Central memory CD8-positive, alpha-beta T cell (primary cell): ENCODE measurements at regions not wholly inside any gene's neighbourhood (a gene's known extent, or its start where the extent isn't known, plus 50 kb on each side); places are given as distances from the start of the nearest gene placed in this dataset.

Experiments used
- ATAC-seq: fragments of 150-1000 bp; cut with Tn5 transposase; replicated peaks from 2 replicates; pipeline ENCODE4 v1.10.0; 2022; ENCODE audit warnings: mild to moderate bottlenecking, moderate FRiP score, moderate number of reproducible peaks; ENCODE audit not compliant: poor library complexity, severe bottlenecking; ENCODE audit errors: extremely low read depth
- DNase-seq, 2 donors: peaks; one replicate each; pipeline ENCODE4 v3.0.0; 2021; ENCODE audit warnings: low spot score in 2 of 2
- H3K27ac Mint-ChIP-seq: one replicate; pipeline ENCODE4 v1.8.0; 2022; ENCODE audit warnings: low read depth, mild to moderate bottlenecking, moderate library complexity, mixed read lengths
- H3K27me3 Mint-ChIP-seq: one replicate; pipeline ENCODE4 v1.8.0; 2022; ENCODE audit warnings: mixed read lengths
- H3K36me3 Mint-ChIP-seq: one replicate; pipeline ENCODE4 v1.8.0; 2022; ENCODE audit warnings: mild to moderate bottlenecking, moderate library complexity, mixed read lengths; ENCODE audit not compliant: insufficient read depth
- H3K4me1 Mint-ChIP-seq: one replicate; pipeline ENCODE4 v1.8.0; 2022; ENCODE audit warnings: mixed read lengths
- H3K4me3 Mint-ChIP-seq: one replicate; pipeline ENCODE4 v1.8.0; 2022; ENCODE audit warnings: mild to moderate bottlenecking, moderate library complexity, mixed read lengths
- H3K9me3 Mint-ChIP-seq: one replicate; pipeline ENCODE4 v1.8.0; 2022; ENCODE audit warnings: mixed read lengths

DNA sequence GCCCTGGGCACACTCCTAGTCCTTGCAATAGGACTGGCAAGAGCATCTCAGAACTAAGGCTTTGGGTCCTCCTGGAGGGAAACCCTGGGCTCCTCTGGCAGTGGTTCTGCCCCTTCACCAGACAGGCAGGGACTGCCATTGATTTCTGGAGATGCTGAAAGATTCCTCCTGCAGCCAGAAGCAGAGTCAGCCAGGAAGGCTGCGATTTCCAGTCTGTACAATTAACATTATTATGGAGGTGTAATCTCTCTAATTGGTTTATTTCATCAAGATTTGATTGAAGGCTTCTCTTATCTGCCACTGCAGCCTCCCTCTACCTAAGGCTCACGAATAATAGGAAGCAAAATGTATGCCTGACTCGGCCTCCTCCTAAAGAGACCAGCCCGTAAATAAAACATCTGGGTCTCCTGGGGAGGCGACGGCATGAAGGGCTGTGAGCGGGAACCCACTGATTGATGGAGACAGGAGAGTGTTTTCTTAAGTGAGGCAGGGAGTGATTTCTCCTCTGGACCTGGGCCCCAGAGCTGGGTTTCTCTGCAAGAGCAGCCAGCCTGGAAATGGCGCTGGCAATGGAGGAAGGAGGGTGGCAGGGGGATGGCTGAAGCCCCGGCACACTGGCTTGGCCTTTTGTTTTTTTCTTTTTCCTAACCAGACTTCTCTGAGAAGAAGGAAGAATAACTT, 689.6 kb downstream of the DHX35 start:
- no peaks in the 10 kb centered on the region for H3K4me1 Mint-ChIP-seq
- peaks cover 11% of the 10 kb centered on the region for H3K27me3 Mint-ChIP-seq
- ATAC-seq: no peak
- no peaks in the 10 kb centered on the region for H3K36me3 Mint-ChIP-seq
- H3K9me3 Mint-ChIP-seq: peaks cover 16% of the 10 kb centered on the region
- no peak overlapping the region for H3K27ac Mint-ChIP-seq
- H3K4me3 Mint-ChIP-seq: no peak overlapping the region
- no peak for DNase-seq

DNA sequence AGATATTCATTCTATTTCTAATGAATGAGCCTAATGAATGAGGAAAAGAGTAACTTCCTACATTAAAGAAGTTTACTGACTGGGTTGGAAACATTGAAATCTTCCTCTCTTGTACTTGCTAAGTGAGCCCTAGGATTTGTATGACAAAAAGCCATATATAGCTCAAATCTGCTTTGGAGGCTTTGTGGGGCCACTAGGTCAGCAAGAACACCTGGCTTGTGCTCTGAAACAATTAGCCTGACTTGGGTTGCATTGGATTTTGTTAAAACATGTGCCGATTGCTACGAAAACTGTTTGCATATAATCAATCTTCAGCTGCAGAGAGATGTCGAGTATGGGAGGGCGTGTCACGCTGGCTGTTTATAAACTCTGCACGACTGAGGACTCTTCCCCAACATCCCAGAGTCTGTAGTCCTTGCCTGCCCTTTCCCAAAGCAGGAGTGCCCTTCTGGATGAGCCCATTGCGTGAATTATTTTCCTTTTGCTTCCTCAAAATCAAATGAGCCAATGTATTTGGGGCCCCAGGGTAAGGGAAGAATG, 684.8 kb downstream of the DHX35 start:
- Mint-ChIP-seq H3K4me3 (no peak overlapping the region), H3K4me1 (no peaks in the 10 kb centered on the region), H3K27ac (no peak overlapping the region), H3K9me3 (peaks cover 14% of the 10 kb centered on the region), H3K36me3 (no peaks in the 10 kb centered on the region), H3K27me3 (peaks cover 11% of the 10 kb centered on the region)
- DNase-seq (no peak), ATAC-seq (no peak)

GRCh38 chr20:39645131-39645530, 683.0 kb downstream of the DHX35 start:
- Mint-ChIP-seq H3K9me3 (peaks cover 10% of the 10 kb centered on the region), H3K4me3 (no peak overlapping the region)
- no peak for DNase-seq

GRCh38 chr20:39643292-39643691, 681.1 kb downstream of the DHX35 start:
- no peak for DNase-seq
- no peaks in the 10 kb centered on the region for H3K36me3 Mint-ChIP-seq
- ATAC-seq: no peak
- H3K4me3 Mint-ChIP-seq: no peak overlapping the region
- H3K9me3 Mint-ChIP-seq: peaks cover 10% of the 10 kb centered on the region
- no peak overlapping the region for H3K27ac Mint-ChIP-seq
- no peaks in the 10 kb centered on the region for H3K4me1 Mint-ChIP-seq
- H3K27me3 Mint-ChIP-seq: no peaks in the 10 kb centered on the region

More at GRCh38 chr20:39645131-39645530, 683.0 kb downstream of the DHX35 start:
- H3K36me3 Mint-ChIP-seq: no peaks in the 10 kb centered on the region
- no peak overlapping the region for H3K27ac Mint-ChIP-seq
- no peaks in the 10 kb centered on the region for H3K27me3 Mint-ChIP-seq
- ATAC-seq: no peak
- H3K4me1 Mint-ChIP-seq: no peaks in the 10 kb centered on the region

DNA sequence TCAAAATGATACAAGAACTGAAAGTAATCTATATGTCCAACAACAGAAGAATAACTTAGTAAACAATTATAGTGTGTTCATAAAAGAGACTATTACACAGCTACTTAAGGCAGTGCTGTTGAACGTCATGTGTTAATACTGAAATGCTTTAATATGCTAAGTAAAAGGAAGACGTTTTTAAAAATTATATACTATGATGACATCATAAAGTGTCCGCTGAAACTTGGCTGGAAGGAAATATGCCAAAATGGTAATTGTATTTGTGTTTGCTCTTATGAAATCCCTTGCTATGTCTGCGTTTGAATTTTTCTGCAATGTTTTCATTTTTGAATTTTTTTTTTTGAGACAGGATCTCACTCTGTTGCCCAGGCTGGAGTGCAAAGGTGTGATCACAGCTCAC, 679.3 kb downstream of the DHX35 start:
- Mint-ChIP-seq H3K4me1 (no peaks in the 10 kb centered on the region), H3K9me3 (peaks cover 10% of the 10 kb centered on the region), H3K36me3 (no peaks in the 10 kb centered on the region), H3K27ac (no peak overlapping the region), H3K27me3 (no peaks in the 10 kb centered on the region), H3K4me3 (no peak overlapping the region)
- DNase-seq (no peak), ATAC-seq (no peak)

- H3K27me3 Mint-ChIP-seq: no peaks in the 10 kb centered on the region
These were observed 678.0 kb downstream of the DHX35 start for GRCh38 chr20:39640147-39640546.

DNA sequence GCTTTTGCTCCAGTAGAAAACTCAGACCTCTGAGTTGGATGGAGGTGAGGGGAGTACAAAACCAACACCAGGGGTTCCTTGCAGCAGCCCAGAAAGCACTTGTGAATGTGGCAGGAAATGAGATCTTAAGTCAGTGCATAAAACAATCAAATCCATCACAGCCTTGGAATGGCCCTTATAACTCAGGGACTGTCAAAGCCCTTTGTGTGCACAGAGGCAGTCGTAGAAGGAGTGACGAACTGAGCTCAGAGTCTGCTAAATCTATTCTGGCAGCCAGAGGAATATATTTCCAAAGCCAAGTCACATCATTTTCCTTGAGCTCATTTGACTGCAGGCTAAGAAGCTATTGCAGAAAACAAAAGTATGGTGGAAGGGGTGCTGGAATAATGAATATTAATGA, 676.6 kb downstream of the DHX35 start:
- Mint-ChIP-seq H3K36me3 (no peaks in the 10 kb centered on the region), H3K27ac (no peak overlapping the region), H3K9me3 (peaks cover 4% of the 10 kb centered on the region), H3K4me1 (no peaks in the 10 kb centered on the region), H3K4me3 (no peak overlapping the region), H3K27me3 (no peaks in the 10 kb centered on the region)
- no peak for DNase-seq
- no peak for ATAC-seq

More at GRCh38 chr20:39640147-39640546, 678.0 kb downstream of the DHX35 start:
- no peak for DNase-seq
- no peak for ATAC-seq
- H3K4me3 Mint-ChIP-seq: no peak overlapping the region
- peaks cover 4% of the 10 kb centered on the region for H3K9me3 Mint-ChIP-seq
- no peaks in the 10 kb centered on the region for H3K36me3 Mint-ChIP-seq
- H3K4me1 Mint-ChIP-seq: no peaks in the 10 kb centered on the region
- H3K27ac Mint-ChIP-seq: no peak overlapping the region

GRCh38 chr20:39633689-39634088, 671.5 kb downstream of the DHX35 start:
- Mint-ChIP-seq H3K36me3 (no peaks in the 10 kb centered on the region), H3K27me3 (no peaks in the 10 kb centered on the region), H3K4me1 (no peaks in the 10 kb centered on the region), H3K4me3 (no peak overlapping the region), H3K9me3 (no peaks in the 10 kb centered on the region), H3K27ac (no peak overlapping the region)
- no peak for ATAC-seq
- DNase-seq: no peak

DNA sequence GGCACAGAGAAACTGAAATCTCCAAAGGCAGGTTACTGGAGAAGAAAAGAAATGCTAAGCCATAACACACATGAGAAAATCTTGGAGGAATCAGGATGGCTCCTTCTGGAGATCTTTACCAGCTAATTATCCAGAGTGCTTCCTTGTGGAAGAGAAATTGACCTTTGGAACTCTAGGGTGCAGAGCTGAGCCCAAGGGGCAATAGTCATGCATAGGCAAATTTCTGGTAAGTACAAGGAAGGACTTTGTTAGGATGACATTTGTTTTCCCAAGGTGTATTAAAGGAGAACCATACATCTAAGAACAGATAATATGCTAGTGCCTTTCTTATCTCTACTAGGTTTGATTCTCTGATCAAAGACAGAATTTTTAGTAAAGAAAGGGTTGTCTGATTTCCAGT, 670.6 kb downstream of the DHX35 start:
- H3K9me3 Mint-ChIP-seq: no peaks in the 10 kb centered on the region
- H3K27ac Mint-ChIP-seq: no peak overlapping the region
- H3K4me1 Mint-ChIP-seq: no peaks in the 10 kb centered on the region
- H3K27me3 Mint-ChIP-seq: no peaks in the 10 kb centered on the region
- DNase-seq (no peak), ATAC-seq (no peak)
- no peak overlapping the region for H3K4me3 Mint-ChIP-seq
- no peaks in the 10 kb centered on the region for H3K36me3 Mint-ChIP-seq

- no peak for DNase-seq
- Mint-ChIP-seq H3K4me1 (no peaks in the 10 kb centered on the region), H3K4me3 (no peak overlapping the region), H3K9me3 (no peaks in the 10 kb centered on the region), H3K36me3 (no peaks in the 10 kb centered on the region), H3K27me3 (no peaks in the 10 kb centered on the region), H3K27ac (no peak overlapping the region)
- ATAC-seq: no peak
These were observed 670.0 kb downstream of the DHX35 start for GRCh38 chr20:39632176-39632575.

DNA sequence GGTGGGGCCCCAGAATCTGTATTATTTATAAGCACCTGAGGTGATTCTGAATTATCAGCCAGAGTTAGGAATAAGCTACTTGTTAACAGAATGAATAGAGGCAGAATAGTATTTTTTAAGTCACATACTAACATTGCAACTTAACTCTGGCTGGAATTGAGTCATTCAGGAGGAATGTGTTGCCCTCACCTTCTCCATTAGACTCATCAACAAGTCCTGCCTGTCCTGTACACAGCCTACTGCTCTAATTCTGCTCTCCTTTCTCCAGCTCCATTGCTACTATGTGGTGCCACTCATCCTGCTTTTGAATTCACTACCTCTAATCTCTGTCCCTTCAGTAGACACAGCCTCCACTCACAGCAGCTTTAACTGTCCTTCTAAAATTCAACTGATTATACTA, 669.4 kb downstream of the DHX35 start:
- Mint-ChIP-seq H3K4me1 (no peaks in the 10 kb centered on the region), H3K4me3 (no peak overlapping the region), H3K27me3 (no peaks in the 10 kb centered on the region), H3K9me3 (no peaks in the 10 kb centered on the region), H3K36me3 (no peaks in the 10 kb centered on the region), H3K27ac (no peak overlapping the region)
- ATAC-seq (no peak), DNase-seq (no peak)

DNA sequence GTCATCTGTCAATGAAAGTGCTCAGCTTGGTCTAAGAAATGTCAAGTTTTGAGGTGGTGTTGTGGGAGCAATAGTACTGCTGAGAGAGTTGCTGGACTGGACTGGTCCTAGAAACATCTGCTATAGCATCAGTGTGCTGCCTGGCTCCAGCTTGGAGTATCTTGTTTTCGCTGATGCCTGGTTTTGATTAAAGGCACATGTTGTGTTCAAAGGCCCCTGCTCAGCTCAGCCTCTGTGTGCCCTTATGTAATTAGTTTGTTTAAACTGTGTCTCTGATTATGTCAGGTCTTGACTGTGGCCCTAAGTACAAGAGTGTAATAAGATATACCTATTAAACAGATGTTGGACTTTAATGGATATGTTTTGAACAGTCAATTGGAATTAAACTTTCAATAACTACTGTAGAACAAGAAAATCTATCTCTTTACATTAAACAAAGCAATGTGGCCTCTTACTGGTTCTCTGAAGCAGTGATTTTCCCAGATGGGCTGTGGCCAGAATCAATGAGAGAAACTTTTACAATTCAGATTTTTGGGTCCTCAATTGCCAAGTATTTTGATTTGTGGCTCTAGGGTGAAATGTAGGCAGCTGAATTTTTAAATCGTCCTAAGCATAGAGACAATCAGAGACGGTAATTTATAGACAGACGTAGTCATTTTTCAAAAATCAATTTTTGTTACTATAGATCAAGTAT, 668.2 kb downstream of the DHX35 start:
- ATAC-seq (no peak), DNase-seq (no peak)
- no peaks in the 10 kb centered on the region for H3K27me3 Mint-ChIP-seq
- peaks cover 5% of the 10 kb centered on the region for H3K9me3 Mint-ChIP-seq
- H3K36me3 Mint-ChIP-seq: no peaks in the 10 kb centered on the region
- no peak overlapping the region for H3K4me3 Mint-ChIP-seq
- no peak overlapping the region for H3K27ac Mint-ChIP-seq
- H3K4me1 Mint-ChIP-seq: no peaks in the 10 kb centered on the region

DNA sequence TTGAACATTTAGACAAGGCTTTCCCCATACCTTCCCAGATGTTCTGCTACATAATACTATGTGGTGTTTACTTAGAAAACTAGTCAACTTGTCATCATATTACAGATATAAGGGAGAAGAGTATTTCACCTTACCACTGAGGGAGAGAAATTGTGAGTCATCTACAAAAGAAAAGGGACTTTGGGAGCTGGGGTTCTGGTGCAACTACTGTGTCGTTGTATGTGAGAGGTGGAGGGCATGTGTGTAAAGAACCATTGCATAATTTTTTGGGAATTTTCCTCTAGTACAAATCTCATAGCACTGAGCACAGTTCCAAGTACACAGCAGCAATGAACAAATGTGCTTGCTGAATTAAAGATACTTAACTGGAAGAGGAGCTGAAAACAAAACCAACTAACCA, 665.6 kb downstream of the DHX35 start:
- no peaks in the 10 kb centered on the region for H3K36me3 Mint-ChIP-seq
- no peaks in the 10 kb centered on the region for H3K27me3 Mint-ChIP-seq
- DNase-seq (no peak), ATAC-seq (no peak)
- peaks cover 17% of the 10 kb centered on the region for H3K9me3 Mint-ChIP-seq
- no peaks in the 10 kb centered on the region for H3K4me1 Mint-ChIP-seq
- H3K4me3 Mint-ChIP-seq: no peak overlapping the region
- no peak overlapping the region for H3K27ac Mint-ChIP-seq
